HL-60 (cell line): ENCODE measurements at regions not wholly inside any gene's neighbourhood (a gene's known extent, or its start where the extent isn't known, plus 50 kb on each side); places are given as distances from the start of the nearest gene placed in this dataset.

Source experiments
- POLR2AphosphoS5 ChIP-seq: IDR thresholded peaks from 2 replicates; pipeline ENCODE4 v1.6.1; 2012; ENCODE audit warnings: low read depth
- TF ChIP-seq, protein P1 (sequence below): IDR thresholded peaks from one replicate; pipeline ENCODE4 v1.5.1; 2011; ENCODE audit warnings: low read length, control low read depth, inconsistent platforms; ENCODE audit not compliant: insufficient read depth

GRCh38 chr12:114961491-114961890, 277.5 kb upstream of the TBX3 start:
- TF ChIP-seq, protein P1, sequence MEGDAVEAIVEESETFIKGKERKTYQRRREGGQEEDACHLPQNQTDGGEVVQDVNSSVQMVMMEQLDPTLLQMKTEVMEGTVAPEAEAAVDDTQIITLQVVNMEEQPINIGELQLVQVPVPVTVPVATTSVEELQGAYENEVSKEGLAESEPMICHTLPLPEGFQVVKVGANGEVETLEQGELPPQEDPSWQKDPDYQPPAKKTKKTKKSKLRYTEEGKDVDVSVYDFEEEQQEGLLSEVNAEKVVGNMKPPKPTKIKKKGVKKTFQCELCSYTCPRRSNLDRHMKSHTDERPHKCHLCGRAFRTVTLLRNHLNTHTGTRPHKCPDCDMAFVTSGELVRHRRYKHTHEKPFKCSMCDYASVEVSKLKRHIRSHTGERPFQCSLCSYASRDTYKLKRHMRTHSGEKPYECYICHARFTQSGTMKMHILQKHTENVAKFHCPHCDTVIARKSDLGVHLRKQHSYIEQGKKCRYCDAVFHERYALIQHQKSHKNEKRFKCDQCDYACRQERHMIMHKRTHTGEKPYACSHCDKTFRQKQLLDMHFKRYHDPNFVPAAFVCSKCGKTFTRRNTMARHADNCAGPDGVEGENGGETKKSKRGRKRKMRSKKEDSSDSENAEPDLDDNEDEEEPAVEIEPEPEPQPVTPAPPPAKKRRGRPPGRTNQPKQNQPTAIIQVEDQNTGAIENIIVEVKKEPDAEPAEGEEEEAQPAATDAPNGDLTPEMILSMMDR: no peak
- no peak for TF ChIP-seq POLR2AphosphoS5
